ENCODE measurements at regions not wholly inside any gene's neighbourhood (a gene's known extent, or its start where the extent isn't known, plus 50 kb on each side); places are given as distances from the start of the nearest gene placed in this dataset.
A peak's percentile ranks its signal among the peaks of the same experiment; 100 is the strongest.

GRCh38 chr1:58893257-58893869 lies 109.5 kb upstream of the JUN start:
- H3K9me3 Mint-ChIP-seq, result peaks cover 0 to 6% (median 0%) of the 10 kb centered on the region in 11 donors
- POLR2A ChIA-PET, result interaction anchor here (0.7 kb wide), 1 partner anchor 166 kb away, joined by 3 read pairs; no protein-coding TSS in a partner anchor
- no peak overlapping the region for H3K27ac Mint-ChIP-seq
- CTCF ChIA-PET, result no interaction called here
- Histone ChIP-seq H3K36me3 (ENCODE audit: control insufficient read depth in 2 of 3, insufficient read depth in 3 of 3, low read length in 3 of 3) (no peaks in the 10 kb centered on the region), H3K4me1 (ENCODE audit: control insufficient read depth in 2 of 2, insufficient read depth in 2 of 2, low read length in 2 of 2) (peaks cover 0 to 8% of the 10 kb centered on the region in 2 donors), H3K27ac (ENCODE audit: low read depth, low read length) (no peak overlapping the region), H3K9me3 (ENCODE audit: control insufficient read depth in 2 of 3, low read length in 3 of 3) (no peaks in the 10 kb centered on the region), H3K4me3 (ENCODE audit: low read length) (no peak overlapping the region), H3K27me3 (ENCODE audit: control insufficient read depth in 2 of 2, insufficient read depth in 2 of 2, low read length in 2 of 2) (no peaks in the 10 kb centered on the region)
- no peak for ATAC-seq
- DNase-seq, result no peak
- H3K27me3 Mint-ChIP-seq, result peaks cover 0 to 12% (median 0%) of the 10 kb centered on the region in 5 donors
- peaks cover 0 to 13% (median 0%) of the 10 kb centered on the region in 5 donors for H3K36me3 Mint-ChIP-seq
- H3K4me3 Mint-ChIP-seq, result no peak overlapping the region
- intact Hi-C loops (cut with micrococcal nuclease), result no loop called here
- peaks cover 13 to 40% (median 22%) of the 10 kb centered on the region in 7 donors for H3K4me1 Mint-ChIP-seq

- DNase-seq (no peak), ATAC-seq (no peak)
- H3K27me3 Mint-ChIP-seq, result peaks cover 0 to 12% (median 0%) of the 10 kb centered on the region in 5 donors
- H3K27ac Mint-ChIP-seq, result peak overlapping the region in 1 of 9 donors; percentile 30
- Histone ChIP-seq H3K27ac (ENCODE audit: low read depth, low read length) (no peak overlapping the region), H3K9me3 (ENCODE audit: control insufficient read depth in 2 of 3, low read length in 3 of 3) (no peaks in the 10 kb centered on the region), H3K27me3 (ENCODE audit: control insufficient read depth in 2 of 2, insufficient read depth in 2 of 2, low read length in 2 of 2) (no peaks in the 10 kb centered on the region), H3K4me1 (ENCODE audit: control insufficient read depth in 2 of 2, insufficient read depth in 2 of 2, low read length in 2 of 2) (peaks cover 0 to 8% of the 10 kb centered on the region in 2 donors), H3K36me3 (ENCODE audit: control insufficient read depth in 2 of 3, insufficient read depth in 3 of 3, low read length in 3 of 3) (no peaks in the 10 kb centered on the region), H3K4me3 (ENCODE audit: low read length) (no peak overlapping the region)
- peaks cover 7 to 25% (median 12%) of the 10 kb centered on the region in 7 donors for H3K4me1 Mint-ChIP-seq
- intact Hi-C loops (cut with micrococcal nuclease), result no loop called here
- CTCF ChIA-PET, result no interaction called here
- peaks cover 0 to 6% (median 0%) of the 10 kb centered on the region in 5 donors for H3K36me3 Mint-ChIP-seq
- H3K4me3 Mint-ChIP-seq, result no peak overlapping the region
- POLR2A ChIA-PET, result no interaction called here
- H3K9me3 Mint-ChIP-seq, result peaks cover 0 to 6% (median 0%) of the 10 kb centered on the region in 11 donors
Measured at GRCh38 chr1:58895082-58895481, 111.2 kb upstream of the JUN start.

- Histone ChIP-seq H3K4me3 (ENCODE audit: low read length) (no peak overlapping the region), H3K9me3 (ENCODE audit: control insufficient read depth in 2 of 3, low read length in 3 of 3) (no peaks in the 10 kb centered on the region), H3K4me1 (ENCODE audit: control insufficient read depth in 2 of 2, insufficient read depth in 2 of 2, low read length in 2 of 2) (peaks cover 0 to 8% of the 10 kb centered on the region in 2 donors), H3K27me3 (ENCODE audit: control insufficient read depth in 2 of 2, insufficient read depth in 2 of 2, low read length in 2 of 2) (no peaks in the 10 kb centered on the region), H3K36me3 (ENCODE audit: control insufficient read depth in 2 of 3, insufficient read depth in 3 of 3, low read length in 3 of 3) (no peaks in the 10 kb centered on the region), H3K27ac (ENCODE audit: low read depth, low read length) (no peak overlapping the region)
- POLR2A ChIA-PET, result no interaction called here
- peak; percentile 76 for ATAC-seq
- Mint-ChIP-seq H3K36me3 (peaks cover 0 to 6% (median 0%) of the 10 kb centered on the region in 5 donors), H3K27ac (peak overlapping the region in 2 of 9 donors; percentile 30 to 55), H3K4me3 (no peak overlapping the region), H3K27me3 (peaks cover 0 to 12% (median 0%) of the 10 kb centered on the region in 5 donors), H3K9me3 (peaks cover 0 to 6% (median 0%) of the 10 kb centered on the region in 11 donors), H3K4me1 (peaks cover 5 to 24% (median 11%) of the 10 kb centered on the region in 7 donors)
- CTCF ChIA-PET, result no interaction called here
- DNase-seq, result no peak
- intact Hi-C loops (cut with micrococcal nuclease), result no loop called here
Measured at GRCh38 chr1:58895559-58896145, 111.8 kb upstream of the JUN start.

GRCh38 chr1:58896246-58897183 lies 112.7 kb upstream of the JUN start:
- Mint-ChIP-seq H3K4me1 (peaks cover 4 to 30% (median 7%) of the 10 kb centered on the region in 7 donors), H3K27me3 (peaks cover 0 to 10% (median 0%) of the 10 kb centered on the region in 5 donors), H3K9me3 (peaks cover 0 to 1% (median 0%) of the 10 kb centered on the region in 11 donors), H3K4me3 (no peak overlapping the region), H3K36me3 (peaks cover 0 to 1% (median 0%) of the 10 kb centered on the region in 5 donors), H3K27ac (no peak overlapping the region)
- Histone ChIP-seq H3K27ac (ENCODE audit: low read depth, low read length) (no peak overlapping the region), H3K9me3 (ENCODE audit: control insufficient read depth in 2 of 3, low read length in 3 of 3) (no peaks in the 10 kb centered on the region), H3K27me3 (ENCODE audit: control insufficient read depth in 2 of 2, insufficient read depth in 2 of 2, low read length in 2 of 2) (no peaks in the 10 kb centered on the region), H3K36me3 (ENCODE audit: control insufficient read depth in 2 of 3, insufficient read depth in 3 of 3, low read length in 3 of 3) (no peaks in the 10 kb centered on the region), H3K4me1 (ENCODE audit: control insufficient read depth in 2 of 2, insufficient read depth in 2 of 2, low read length in 2 of 2) (peaks cover 0 to 8% of the 10 kb centered on the region in 2 donors), H3K4me3 (ENCODE audit: low read length) (no peak overlapping the region)
- ATAC-seq (peak; percentile 22), DNase-seq (no peak)
- ChIA-PET CTCF (no interaction called here), POLR2A (no interaction called here)
- intact Hi-C loops (cut with micrococcal nuclease), result no loop called here

- ChIA-PET CTCF (interaction anchor here (0.9 kb wide), 1 partner anchor 792 kb away, joined by 3 read pairs; no protein-coding TSS in a partner anchor), POLR2A (interaction anchor here (0.9 kb wide), 1 partner anchor 33 kb away, joined by 3 read pairs; no protein-coding TSS in a partner anchor)
- ATAC-seq, result no peak
Measured at GRCh38 chr1:58898739-58899586, 115.1 kb upstream of the JUN start.

More at GRCh38 chr1:58898739-58899586, 115.1 kb upstream of the JUN start:
- H3K27ac ChIP-seq (ENCODE audit: low read depth, low read length), result no peak overlapping the region
- Mint-ChIP-seq H3K4me1 (peaks cover 6 to 45% (median 13%) of the 10 kb centered on the region in 7 donors), H3K9me3 (peaks cover 0 to 1% (median 0%) of the 10 kb centered on the region in 11 donors), H3K27me3 (no peaks in the 10 kb centered on the region), H3K4me3 (no peak overlapping the region), H3K27ac (no peak overlapping the region), H3K36me3 (no peaks in the 10 kb centered on the region)
- intact Hi-C loops (cut with micrococcal nuclease), result no loop called here
- no peak overlapping the region for H3K4me3 ChIP-seq (ENCODE audit: low read length)
- H3K4me1 ChIP-seq (ENCODE audit: control insufficient read depth in 2 of 2, insufficient read depth in 2 of 2, low read length in 2 of 2), result peaks cover 4 to 9% of the 10 kb centered on the region in 2 donors
- no peak for DNase-seq
- H3K27me3 ChIP-seq (ENCODE audit: control insufficient read depth in 2 of 2, insufficient read depth in 2 of 2, low read length in 2 of 2), result no peaks in the 10 kb centered on the region
- no peaks in the 10 kb centered on the region for H3K36me3 ChIP-seq (ENCODE audit: control insufficient read depth in 2 of 3, insufficient read depth in 3 of 3, low read length in 3 of 3)
- no peaks in the 10 kb centered on the region for H3K9me3 ChIP-seq (ENCODE audit: control insufficient read depth in 2 of 3, low read length in 3 of 3)
